Transverse colon (tissue), 4 donors: ENCODE measurements at regions not wholly inside any gene's neighbourhood (a gene's known extent, or its start where the extent isn't known, plus 50 kb on each side); places are given as distances from the start of the nearest gene placed in this dataset.

Experiments used
- CTCF ChIP-seq, 5 experiments: fragments of 200-600 bp in 3 of 5; fragments of 450-650 bp in 2 of 5; sonication (generic) in 3 of 5; IDR thresholded peaks; 1 replicate in 2 of 5; 2 replicates in 3 of 5; pipeline ENCODE4 v1.5.1; 2016 to 2017; ENCODE audit warnings: antibody characterized with exemption in 5 of 5, inconsistent platforms in 3 of 5, mild to moderate bottlenecking in 2 of 5, moderate library complexity in 1 of 5
- POLR2A ChIP-seq: fragments of 450-650 bp; IDR thresholded peaks from one replicate; pipeline ENCODE4 v1.6.1; 2016; ENCODE audit warnings: antibody characterized with exemption, mild to moderate bottlenecking, moderate library complexity
- POLR2AphosphoS5 ChIP-seq, 3 donors: sonication (generic); formaldehyde crosslinking; IDR thresholded peaks; one replicate each; pipeline ENCODE4 v1.6.1; 2016; ENCODE audit warnings: antibody characterized with exemption in 3 of 3

- no peak for TF ChIP-seq POLR2AphosphoS5 (IDR thresholded peaks at IDR 0.05)
- TF ChIP-seq CTCF (IDR thresholded peaks at IDR 0.05): no peak
- no peak for TF ChIP-seq POLR2A
These were observed 460.3 kb downstream of the KLF12 start for GRCh38 chr13:73673931-73674330.
